HG02938 (cell line): ENCODE measurements at regions not wholly inside any gene's neighbourhood (a gene's known extent, or its start where the extent isn't known, plus 50 kb on each side); places are given as distances from the start of the nearest gene placed in this dataset.
A peak's percentile ranks its signal among the peaks of the same experiment; 100 is the strongest.
"Not testable (repeated sequence)": the region's sequence is repeated elsewhere in the genome, so short reads cannot be mapped to it uniquely, and the experiment has no call there.

Experiments used
- ATAC-seq: cut with Tn5 transposase; IDR thresholded peaks from one replicate; pipeline ENCODE4 v1.9.1; 2021; ENCODE audit warnings: mild to moderate bottlenecking, moderate library complexity; ENCODE audit not compliant: unreplicated experiment

DNA sequence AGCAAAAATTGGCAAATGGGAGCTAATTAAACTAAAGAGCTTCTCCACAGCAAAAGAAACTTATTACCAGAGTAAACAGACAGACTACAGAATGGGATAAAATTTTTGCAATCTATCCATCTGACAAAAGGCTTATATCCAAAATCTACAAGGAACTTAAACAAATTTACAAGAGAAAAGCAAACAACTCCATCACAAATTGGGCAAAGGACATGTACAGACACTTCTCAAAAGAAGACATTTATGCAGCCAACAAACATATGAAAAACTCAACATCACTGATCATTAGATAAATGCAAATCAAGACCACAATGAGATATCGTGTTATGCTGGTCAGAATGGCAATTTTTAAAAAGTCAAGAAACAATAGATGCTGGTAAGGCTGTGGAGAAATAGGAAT lies 315.6 kb downstream of the DMAC1 start:
- not testable (repeated sequence) for ATAC-seq

- ATAC-seq, result no peak
Measured at GRCh38 chr9:7481570-7481969, 318.0 kb downstream of the DMAC1 start.

- no peak for ATAC-seq
Measured at GRCh38 chr9:7479300-7479699, 320.3 kb downstream of the DMAC1 start.

GRCh38 chr9:7478646-7479045 lies 320.9 kb downstream of the DMAC1 start:
- ATAC-seq, result no peak

DNA sequence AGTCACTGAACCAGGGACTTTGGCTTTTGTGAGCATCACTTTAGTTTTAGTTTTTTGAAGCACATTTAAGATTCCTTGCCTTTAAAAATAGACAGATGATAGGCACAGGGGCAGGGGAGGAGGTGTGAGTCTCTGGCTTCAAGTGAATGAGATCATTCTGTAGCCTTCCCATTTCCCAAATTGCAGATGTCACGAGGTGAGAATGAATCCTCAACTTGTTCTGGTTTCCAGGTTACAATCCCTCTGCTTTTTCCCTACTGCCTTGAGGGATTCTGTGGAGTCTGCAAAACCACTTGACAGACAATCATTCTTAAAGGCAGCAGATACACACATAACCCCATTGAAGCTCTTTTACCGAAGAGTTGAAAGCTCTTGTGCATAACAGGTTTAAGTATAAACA lies 332.4 kb downstream of the DMAC1 start:
- no peak for ATAC-seq

- no peak for ATAC-seq
Measured at GRCh38 chr9:7461791-7462190, 337.8 kb downstream of the DMAC1 start.

- ATAC-seq, result no peak
Measured at GRCh38 chr9:7456793-7457530, 342.6 kb downstream of the DMAC1 start.

DNA sequence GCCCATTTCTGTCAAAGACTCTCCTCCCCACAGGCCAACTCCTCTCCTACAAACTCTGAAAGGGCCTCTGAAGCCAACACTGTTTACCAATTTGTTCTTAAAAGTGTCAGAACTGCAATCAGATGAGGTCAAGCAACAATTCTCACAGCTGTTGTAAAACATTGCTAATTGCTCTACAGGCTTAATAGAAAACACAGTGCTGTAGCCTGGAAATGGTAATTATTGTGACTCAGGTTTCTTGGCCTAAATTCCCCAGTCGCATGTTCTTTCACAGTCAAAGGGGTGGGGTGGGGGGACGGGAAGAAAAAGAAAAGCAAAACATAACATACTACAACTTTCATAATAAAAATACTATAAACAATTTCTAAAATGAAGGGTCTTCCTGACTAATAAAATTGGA lies 343.2 kb downstream of the DMAC1 start:
- no peak for ATAC-seq

DNA sequence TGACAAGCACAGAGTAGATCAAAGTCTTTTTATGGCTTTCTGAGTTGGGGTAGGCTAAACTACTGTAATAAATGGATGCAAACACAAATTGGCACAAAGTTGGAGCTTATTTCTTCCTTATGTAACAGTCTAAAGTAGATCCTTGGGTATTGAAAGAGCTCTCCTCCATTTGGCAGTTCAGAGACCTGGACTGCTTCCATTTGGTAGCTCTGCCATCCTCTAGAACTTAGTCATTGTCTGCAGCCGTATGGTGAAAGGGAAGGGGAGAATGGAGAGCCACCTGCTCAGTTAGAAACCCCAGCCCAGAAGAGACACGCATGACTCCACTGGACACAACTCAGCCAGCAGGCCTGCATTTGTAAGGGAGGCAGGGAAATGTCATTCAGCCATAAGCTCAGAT lies 345.0 kb downstream of the DMAC1 start:
- ATAC-seq, result no peak

DNA sequence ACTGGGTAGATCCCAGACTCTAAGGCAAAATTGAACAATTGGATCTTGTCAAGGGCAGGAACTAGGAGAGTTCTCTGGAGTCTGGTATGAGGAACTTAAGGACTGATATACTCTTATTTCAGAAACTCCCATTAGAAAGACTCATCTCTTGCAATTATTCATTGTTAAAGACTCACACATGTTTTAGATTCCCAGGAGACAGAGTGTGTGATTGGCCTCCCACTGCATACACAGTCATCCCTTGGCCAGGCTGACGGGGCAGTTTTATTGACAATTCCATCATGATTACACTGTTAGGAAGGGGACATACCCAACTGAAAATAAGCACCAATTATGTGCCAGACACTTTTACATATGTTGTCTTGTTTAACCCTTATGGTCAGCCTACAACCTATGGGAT lies 347.2 kb downstream of the DMAC1 start:
- no peak for ATAC-seq

- no peak for ATAC-seq
Measured at GRCh38 chr9:7451062-7451461, 348.5 kb downstream of the DMAC1 start.

GRCh38 chr9:7443541-7443940 lies 356.0 kb downstream of the DMAC1 start:
- ATAC-seq, result no peak

GRCh38 chr9:7439355-7439995 lies 360.1 kb downstream of the DMAC1 start:
- ATAC-seq, result no peak

DNA sequence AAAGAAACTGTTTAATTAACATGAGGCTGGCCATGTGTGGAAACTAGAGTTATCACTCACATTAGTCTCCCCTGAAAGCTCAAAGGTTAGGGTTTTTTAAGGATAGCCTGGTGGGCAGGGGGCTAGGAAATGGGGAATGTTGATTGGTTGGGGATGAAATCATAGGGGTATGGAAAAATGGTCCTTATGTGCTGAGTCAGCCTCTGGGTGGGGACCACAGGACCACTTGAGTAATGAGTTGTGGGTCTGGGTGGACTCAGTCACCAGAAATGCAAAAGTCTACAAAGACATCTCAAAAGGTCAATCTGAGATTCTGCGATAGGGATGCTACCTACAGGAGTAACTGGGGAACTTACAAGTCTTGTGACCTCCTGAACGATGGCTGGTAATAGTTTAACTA lies 362.8 kb downstream of the DMAC1 start:
- ATAC-seq, result no peak

GRCh38 chr9:7433508-7434292 lies 365.9 kb downstream of the DMAC1 start:
- ATAC-seq, result no peak

- ATAC-seq, result no peak
Measured at GRCh38 chr9:7432989-7433388, 366.6 kb downstream of the DMAC1 start.

- ATAC-seq, result not testable (repeated sequence)
Measured at GRCh38 chr9:7417397-7417796, 382.2 kb downstream of the DMAC1 start.

DNA sequence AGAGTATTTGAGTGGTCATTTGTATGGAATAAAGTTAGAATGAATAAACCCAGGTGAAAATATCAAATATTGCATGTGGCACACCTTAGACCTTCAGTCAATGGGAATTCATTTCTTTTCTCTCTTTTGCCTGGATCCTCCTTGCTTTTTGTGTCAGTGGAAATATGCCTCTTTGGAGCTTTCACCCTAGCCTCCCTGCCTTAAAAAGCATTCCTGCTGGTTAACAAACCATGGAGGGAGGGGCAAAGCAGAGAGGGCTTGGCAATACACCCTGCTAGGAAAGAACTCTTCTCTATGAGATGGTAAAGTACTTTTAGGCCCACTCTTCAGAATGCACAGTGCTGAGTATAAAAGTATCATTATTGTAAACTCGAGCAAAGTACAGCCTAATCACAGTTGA lies 383.7 kb downstream of the DMAC1 start:
- no peak for ATAC-seq

DNA sequence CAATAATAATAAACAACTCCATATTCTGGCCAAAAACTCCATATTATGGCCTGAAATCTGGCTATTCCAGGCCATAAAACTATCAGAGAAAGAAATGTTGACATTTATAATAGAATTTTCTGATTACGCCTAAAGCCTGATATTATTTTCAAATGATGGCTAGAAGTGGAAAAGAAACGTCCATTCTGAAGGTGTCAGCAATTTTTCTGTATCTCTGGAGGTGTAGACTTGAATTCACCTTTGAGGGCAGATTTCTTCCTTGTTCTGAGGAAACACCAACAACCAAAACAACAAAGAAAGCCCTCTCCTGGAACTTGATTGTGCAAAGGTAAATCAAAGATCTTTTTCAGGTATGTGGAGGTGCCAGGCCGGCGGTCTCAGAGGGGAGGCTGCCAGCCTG lies 390.7 kb downstream of the DMAC1 start:
- no peak for ATAC-seq

- no peak for ATAC-seq
Measured at GRCh38 chr9:7407246-7407645, 392.3 kb downstream of the DMAC1 start.

GRCh38 chr9:7405924-7406604 lies 393.5 kb downstream of the DMAC1 start:
- ATAC-seq, result peak; percentile 87
